ENCODE measurements at regions not wholly inside any gene's neighbourhood (a gene's known extent, or its start where the extent isn't known, plus 50 kb on each side); places are given as distances from the start of the nearest gene placed in this dataset.

DNA sequence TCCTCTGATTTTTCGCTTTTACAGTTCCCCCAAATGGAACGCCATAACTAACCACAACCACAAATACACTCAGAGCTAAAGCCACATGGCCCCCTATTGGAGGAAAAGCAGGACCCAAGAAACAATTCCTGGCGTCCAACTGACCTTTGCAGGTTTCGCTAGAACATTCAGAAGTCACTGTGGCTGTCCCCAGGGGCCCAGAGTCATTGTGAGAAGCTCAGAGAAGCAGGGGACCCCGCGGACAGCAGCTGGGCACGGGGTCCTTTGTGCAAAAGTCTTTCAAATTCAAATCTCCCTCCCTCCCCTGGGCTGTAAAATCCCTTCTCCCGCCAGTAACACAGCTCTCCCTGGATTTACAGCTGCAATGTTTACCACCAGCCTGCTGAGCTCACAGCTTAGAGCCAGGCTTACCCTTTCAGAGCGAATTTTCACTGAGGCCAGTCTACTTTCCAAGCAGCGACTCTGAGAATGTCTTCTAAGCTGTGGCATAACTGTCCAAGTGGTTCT is 214.8 kb downstream of the CRLF2 start:
- no peak for TF ChIP-seq ZFP3 (CRISPR knock-in tag; IDR thresholded peaks at IDR 0.05)
- no peak for TF ChIP-seq TCF4 (CRISPR knock-in tag; IDR thresholded peaks at IDR 0.05; ENCODE audit: borderline replicate concordance)
- TF ChIP-seq, protein P1, sequence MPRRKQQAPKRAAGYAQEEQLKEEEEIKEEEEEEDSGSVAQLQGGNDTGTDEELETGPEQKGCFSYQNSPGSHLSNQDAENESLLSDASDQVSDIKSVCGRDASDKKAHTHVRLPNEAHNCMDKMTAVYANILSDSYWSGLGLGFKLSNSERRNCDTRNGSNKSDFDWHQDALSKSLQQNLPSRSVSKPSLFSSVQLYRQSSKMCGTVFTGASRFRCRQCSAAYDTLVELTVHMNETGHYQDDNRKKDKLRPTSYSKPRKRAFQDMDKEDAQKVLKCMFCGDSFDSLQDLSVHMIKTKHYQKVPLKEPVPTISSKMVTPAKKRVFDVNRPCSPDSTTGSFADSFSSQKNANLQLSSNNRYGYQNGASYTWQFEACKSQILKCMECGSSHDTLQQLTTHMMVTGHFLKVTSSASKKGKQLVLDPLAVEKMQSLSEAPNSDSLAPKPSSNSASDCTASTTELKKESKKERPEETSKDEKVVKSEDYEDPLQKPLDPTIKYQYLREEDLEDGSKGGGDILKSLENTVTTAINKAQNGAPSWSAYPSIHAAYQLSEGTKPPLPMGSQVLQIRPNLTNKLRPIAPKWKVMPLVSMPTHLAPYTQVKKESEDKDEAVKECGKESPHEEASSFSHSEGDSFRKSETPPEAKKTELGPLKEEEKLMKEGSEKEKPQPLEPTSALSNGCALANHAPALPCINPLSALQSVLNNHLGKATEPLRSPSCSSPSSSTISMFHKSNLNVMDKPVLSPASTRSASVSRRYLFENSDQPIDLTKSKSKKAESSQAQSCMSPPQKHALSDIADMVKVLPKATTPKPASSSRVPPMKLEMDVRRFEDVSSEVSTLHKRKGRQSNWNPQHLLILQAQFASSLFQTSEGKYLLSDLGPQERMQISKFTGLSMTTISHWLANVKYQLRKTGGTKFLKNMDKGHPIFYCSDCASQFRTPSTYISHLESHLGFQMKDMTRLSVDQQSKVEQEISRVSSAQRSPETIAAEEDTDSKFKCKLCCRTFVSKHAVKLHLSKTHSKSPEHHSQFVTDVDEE (CRISPR knock-in tag; IDR thresholded peaks at IDR 0.05): no peak
- no peak for TF ChIP-seq ZC3H10 (CRISPR knock-in tag; IDR thresholded peaks at IDR 0.05)
- no peak for TF ChIP-seq ZNF565 (CRISPR knock-in tag; conservative IDR thresholded peaks at IDR 0.05; ENCODE audit: low read depth)
- no peak for TF ChIP-seq CSDC2 (CRISPR knock-in tag; IDR thresholded peaks at IDR 0.05)
- no peak for TF ChIP-seq RARB (CRISPR knock-in tag; IDR thresholded peaks at IDR 0.05)
- TF ChIP-seq, protein P2, sequence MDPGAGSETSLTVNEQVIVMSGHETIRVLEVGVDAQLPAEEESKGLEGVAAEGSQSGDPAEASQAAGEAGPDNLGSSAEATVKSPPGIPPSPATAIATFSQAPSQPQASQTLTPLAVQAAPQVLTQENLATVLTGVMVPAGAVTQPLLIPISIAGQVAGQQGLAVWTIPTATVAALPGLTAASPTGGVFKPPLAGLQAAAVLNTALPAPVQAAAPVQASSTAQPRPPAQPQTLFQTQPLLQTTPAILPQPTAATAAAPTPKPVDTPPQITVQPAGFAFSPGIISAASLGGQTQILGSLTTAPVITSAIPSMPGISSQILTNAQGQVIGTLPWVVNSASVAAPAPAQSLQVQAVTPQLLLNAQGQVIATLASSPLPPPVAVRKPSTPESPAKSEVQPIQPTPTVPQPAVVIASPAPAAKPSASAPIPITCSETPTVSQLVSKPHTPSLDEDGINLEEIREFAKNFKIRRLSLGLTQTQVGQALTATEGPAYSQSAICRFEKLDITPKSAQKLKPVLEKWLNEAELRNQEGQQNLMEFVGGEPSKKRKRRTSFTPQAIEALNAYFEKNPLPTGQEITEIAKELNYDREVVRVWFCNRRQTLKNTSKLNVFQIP (CRISPR knock-in tag; IDR thresholded peaks at IDR 0.05; ENCODE audit: borderline replicate concordance, low read depth): no peak
- TF ChIP-seq GLIS3 (CRISPR knock-in tag; IDR thresholded peaks at IDR 0.05): no peak
- no peak for TF ChIP-seq ARNTL (CRISPR knock-in tag; IDR thresholded peaks at IDR 0.05; ENCODE audit: borderline replicate concordance, low read depth)
- ATAC-seq: no peak

DNA sequence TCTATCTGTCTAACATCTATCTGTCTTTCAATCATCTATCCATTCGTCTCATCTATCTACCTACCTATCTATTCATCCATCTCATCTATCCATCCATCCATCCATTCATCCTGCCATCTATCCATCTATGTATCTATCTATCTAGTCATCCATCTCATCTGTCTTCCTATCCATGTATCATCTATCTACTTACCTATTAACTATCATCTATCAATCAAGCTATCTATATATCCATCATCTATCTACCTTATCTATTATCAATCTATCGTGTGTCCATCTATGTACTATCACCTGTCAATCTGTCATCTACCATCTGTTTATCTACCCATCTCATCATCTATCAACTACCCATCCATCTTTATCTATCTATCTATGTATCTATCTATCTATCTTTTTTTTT is 217.7 kb downstream of the CRLF2 start:
- TF ChIP-seq ZNF565 (CRISPR knock-in tag; conservative IDR thresholded peaks at IDR 0.05; ENCODE audit: low read depth): no peak
- no peak for TF ChIP-seq PPARA (CRISPR knock-in tag; IDR thresholded peaks at IDR 0.05; ENCODE audit: borderline replicate concordance)
- TF ChIP-seq, protein P3, sequence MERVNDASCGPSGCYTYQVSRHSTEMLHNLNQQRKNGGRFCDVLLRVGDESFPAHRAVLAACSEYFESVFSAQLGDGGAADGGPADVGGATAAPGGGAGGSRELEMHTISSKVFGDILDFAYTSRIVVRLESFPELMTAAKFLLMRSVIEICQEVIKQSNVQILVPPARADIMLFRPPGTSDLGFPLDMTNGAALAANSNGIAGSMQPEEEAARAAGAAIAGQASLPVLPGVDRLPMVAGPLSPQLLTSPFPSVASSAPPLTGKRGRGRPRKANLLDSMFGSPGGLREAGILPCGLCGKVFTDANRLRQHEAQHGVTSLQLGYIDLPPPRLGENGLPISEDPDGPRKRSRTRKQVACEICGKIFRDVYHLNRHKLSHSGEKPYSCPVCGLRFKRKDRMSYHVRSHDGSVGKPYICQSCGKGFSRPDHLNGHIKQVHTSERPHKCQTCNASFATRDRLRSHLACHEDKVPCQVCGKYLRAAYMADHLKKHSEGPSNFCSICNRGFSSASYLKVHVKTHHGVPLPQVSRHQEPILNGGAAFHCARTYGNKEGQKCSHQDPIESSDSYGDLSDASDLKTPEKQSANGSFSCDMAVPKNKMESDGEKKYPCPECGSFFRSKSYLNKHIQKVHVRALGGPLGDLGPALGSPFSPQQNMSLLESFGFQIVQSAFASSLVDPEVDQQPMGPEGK (CRISPR knock-in tag; IDR thresholded peaks at IDR 0.05; ENCODE audit: borderline replicate concordance): no peak
- TF ChIP-seq CSDC2 (CRISPR knock-in tag; IDR thresholded peaks at IDR 0.05): no peak
- TF ChIP-seq ISL1 (CRISPR knock-in tag; IDR thresholded peaks at IDR 0.05): no peak
- TF ChIP-seq, protein P4, sequence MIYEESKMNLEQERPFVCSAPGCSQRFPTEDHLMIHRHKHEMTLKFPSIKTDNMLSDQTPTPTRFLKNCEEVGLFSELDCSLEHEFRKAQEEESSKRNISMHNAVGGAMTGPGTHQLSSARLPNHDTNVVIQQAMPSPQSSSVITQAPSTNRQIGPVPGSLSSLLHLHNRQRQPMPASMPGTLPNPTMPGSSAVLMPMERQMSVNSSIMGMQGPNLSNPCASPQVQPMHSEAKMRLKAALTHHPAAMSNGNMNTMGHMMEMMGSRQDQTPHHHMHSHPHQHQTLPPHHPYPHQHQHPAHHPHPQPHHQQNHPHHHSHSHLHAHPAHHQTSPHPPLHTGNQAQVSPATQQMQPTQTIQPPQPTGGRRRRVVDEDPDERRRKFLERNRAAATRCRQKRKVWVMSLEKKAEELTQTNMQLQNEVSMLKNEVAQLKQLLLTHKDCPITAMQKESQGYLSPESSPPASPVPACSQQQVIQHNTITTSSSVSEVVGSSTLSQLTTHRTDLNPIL (CRISPR knock-in tag; IDR thresholded peaks at IDR 0.05; ENCODE audit: low read depth): no peak
- TF ChIP-seq, protein P2 (CRISPR knock-in tag; IDR thresholded peaks at IDR 0.05; ENCODE audit: borderline replicate concordance, low read depth): no peak
- TF ChIP-seq ZFP3 (CRISPR knock-in tag; IDR thresholded peaks at IDR 0.05): no peak
- TF ChIP-seq OSR1 (CRISPR knock-in tag; IDR thresholded peaks at IDR 0.05): no peak
- no peak for TF ChIP-seq GLIS3 (CRISPR knock-in tag; IDR thresholded peaks at IDR 0.05)
- TF ChIP-seq ZNF8 (CRISPR knock-in tag; IDR thresholded peaks at IDR 0.05): no peak
- no peak for TF ChIP-seq SNAI2 (CRISPR knock-in tag; IDR thresholded peaks at IDR 0.05)
- no peak for TF ChIP-seq ARNTL (CRISPR knock-in tag; IDR thresholded peaks at IDR 0.05; ENCODE audit: borderline replicate concordance, low read depth)
- TF ChIP-seq ESRRG (CRISPR knock-in tag; IDR thresholded peaks at IDR 0.05): no peak
- no peak for ATAC-seq

DNA sequence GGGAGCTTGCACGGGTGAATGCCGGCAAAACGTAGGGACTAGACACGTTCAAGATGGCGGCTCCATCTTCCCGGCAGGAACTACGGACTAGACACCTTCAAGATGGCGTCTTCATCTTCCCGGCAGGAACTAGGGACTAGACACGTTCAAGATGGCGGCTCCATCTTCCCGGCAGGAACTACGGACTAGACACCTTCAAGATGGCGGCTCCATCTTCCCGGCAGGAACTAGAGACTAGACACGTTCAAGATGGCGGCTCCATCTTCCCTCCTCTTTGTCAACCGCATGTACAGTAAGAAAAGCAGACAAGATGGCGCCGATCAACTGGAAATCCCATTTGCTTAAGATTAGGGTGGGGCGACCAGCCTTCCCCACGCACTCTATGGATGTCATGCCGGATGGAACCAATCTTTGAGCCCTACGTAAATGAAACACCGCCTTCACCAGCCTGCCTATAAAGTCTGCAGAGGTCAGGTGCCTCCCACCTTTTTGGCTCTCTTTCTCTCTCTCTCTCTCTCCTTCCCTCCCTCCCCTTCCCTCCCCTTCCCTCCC is 222.4 kb downstream of the CRLF2 start:
- ATAC-seq: peak; percentile 98
- no peak for TF ChIP-seq OSR1 (CRISPR knock-in tag; IDR thresholded peaks at IDR 0.05)
- no peak for TF ChIP-seq PPARA (CRISPR knock-in tag; IDR thresholded peaks at IDR 0.05; ENCODE audit: borderline replicate concordance)
- TF ChIP-seq TOX (CRISPR knock-in tag; IDR thresholded peaks at IDR 0.05; ENCODE audit: borderline replicate concordance): no peak
- TF ChIP-seq ZNF8 (CRISPR knock-in tag; IDR thresholded peaks at IDR 0.05): no peak
- TF ChIP-seq ZNF565 (CRISPR knock-in tag; conservative IDR thresholded peaks at IDR 0.05; ENCODE audit: low read depth): no peak
- TF ChIP-seq TCF4 (CRISPR knock-in tag; IDR thresholded peaks at IDR 0.05; ENCODE audit: borderline replicate concordance): no peak
- TF ChIP-seq, protein P3 (CRISPR knock-in tag; IDR thresholded peaks at IDR 0.05; ENCODE audit: borderline replicate concordance): no peak
- no peak for TF ChIP-seq GLIS3 (CRISPR knock-in tag; IDR thresholded peaks at IDR 0.05)
- TF ChIP-seq ZC3H10 (CRISPR knock-in tag; IDR thresholded peaks at IDR 0.05): no peak
- TF ChIP-seq, protein P5, sequence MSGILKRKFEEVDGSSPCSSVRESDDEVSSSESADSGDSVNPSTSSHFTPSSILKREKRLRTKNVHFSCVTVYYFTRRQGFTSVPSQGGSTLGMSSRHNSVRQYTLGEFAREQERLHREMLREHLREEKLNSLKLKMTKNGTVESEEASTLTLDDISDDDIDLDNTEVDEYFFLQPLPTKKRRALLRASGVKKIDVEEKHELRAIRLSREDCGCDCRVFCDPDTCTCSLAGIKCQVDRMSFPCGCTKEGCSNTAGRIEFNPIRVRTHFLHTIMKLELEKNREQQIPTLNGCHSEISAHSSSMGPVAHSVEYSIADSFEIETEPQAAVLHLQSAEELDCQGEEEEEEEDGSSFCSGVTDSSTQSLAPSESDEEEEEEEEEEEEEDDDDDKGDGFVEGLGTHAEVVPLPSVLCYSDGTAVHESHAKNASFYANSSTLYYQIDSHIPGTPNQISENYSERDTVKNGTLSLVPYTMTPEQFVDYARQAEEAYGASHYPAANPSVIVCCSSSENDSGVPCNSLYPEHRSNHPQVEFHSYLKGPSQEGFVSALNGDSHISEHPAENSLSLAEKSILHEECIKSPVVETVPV (CRISPR knock-in tag; IDR thresholded peaks at IDR 0.05): no peak
- TF ChIP-seq ZFP30 (CRISPR knock-in tag; IDR thresholded peaks at IDR 0.05): no peak
